ENCODE measurements at regions not wholly inside any gene's neighbourhood (a gene's known extent, or its start where the extent isn't known, plus 50 kb on each side); places are given as distances from the start of the nearest gene placed in this dataset.

DNA sequence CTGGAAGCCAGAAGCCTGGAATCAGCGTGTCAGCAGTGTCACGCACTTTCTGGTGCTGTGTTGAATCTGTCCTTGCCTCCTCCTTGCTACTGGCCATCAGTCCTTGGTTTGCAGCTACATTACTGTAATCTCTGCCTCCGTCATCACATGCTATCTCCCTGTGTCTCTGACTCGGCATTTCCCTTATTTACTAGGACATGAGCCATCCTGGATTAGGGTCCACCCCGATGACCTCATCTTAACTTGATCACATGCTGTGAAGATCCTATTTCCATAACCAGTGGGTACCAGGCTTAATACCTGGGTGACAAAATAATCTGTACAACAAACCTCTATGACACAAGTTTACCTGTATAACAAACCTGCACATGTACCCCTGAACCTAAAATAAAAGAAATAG lies 518.0 kb upstream of the KLF6 start:
- no peak for TF ChIP-seq POLR2A (IDR thresholded peaks at IDR 0.05)
- TF ChIP-seq, protein P1, sequence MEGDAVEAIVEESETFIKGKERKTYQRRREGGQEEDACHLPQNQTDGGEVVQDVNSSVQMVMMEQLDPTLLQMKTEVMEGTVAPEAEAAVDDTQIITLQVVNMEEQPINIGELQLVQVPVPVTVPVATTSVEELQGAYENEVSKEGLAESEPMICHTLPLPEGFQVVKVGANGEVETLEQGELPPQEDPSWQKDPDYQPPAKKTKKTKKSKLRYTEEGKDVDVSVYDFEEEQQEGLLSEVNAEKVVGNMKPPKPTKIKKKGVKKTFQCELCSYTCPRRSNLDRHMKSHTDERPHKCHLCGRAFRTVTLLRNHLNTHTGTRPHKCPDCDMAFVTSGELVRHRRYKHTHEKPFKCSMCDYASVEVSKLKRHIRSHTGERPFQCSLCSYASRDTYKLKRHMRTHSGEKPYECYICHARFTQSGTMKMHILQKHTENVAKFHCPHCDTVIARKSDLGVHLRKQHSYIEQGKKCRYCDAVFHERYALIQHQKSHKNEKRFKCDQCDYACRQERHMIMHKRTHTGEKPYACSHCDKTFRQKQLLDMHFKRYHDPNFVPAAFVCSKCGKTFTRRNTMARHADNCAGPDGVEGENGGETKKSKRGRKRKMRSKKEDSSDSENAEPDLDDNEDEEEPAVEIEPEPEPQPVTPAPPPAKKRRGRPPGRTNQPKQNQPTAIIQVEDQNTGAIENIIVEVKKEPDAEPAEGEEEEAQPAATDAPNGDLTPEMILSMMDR (IDR thresholded peaks at IDR 0.05) = no peak
